ENCODE measurements at regions not wholly inside any gene's neighbourhood (a gene's known extent, or its start where the extent isn't known, plus 50 kb on each side); places are given as distances from the start of the nearest gene placed in this dataset.
"Not testable (repeated sequence)": the region's sequence is repeated elsewhere in the genome, so short reads cannot be mapped to it uniquely, and the experiment has no call there.

DNA sequence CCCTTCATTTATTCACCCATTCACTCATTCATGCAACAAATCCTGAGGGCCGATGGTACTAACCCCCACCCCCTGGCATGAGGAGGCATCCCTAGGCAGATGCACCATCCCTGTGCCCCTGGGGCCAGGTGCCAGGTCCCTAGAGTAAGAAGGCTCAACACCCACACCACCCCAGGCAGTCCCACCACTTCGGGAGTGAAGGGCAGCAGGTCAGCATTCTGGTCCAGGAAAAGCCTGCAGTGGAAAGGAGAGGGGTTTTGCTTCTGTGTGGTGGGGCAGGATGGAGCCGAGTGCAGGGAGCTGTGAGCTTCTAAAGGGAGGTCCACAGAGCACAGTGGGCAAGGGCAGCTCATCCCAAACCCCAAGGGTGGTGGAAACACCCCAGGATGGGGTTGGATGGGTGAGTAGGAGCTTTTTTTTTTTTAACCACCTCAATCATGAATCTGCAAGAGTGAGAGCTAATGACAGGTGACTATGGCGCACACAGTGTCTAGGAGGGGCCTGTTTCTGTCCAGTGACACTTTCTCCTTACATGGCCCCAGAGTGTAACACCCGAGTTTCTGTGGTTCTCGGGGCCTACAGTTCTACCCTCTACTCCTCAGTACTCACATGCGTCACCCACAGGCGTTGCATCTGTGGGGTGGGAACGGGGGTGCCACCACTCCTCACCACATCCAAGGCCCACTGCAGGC, 414.3 kb downstream of the TMEM121 start:
- ATAC-seq (ENCODE audit: low read depth): no peak
- ChIA-PET CTCF (no interaction called here), POLR2A (interaction anchor here (1.3 to 1.7 kb wide), 2 partner anchors 9 to 79 kb away, joined by 5 to 18 read pairs; no protein-coding TSS in a partner anchor)
- Mint-ChIP-seq H3K9me3 (no peaks in the 10 kb centered on the region), H3K4me3 (no peak overlapping the region), H3K27me3 (no peaks in the 10 kb centered on the region), H3K36me3 (ENCODE audit: low read depth) (no peaks in the 10 kb centered on the region), H3K27ac (no peak overlapping the region), H3K4me1 (peaks cover 26% of the 10 kb centered on the region)
- TF ChIP-seq, protein P1, sequence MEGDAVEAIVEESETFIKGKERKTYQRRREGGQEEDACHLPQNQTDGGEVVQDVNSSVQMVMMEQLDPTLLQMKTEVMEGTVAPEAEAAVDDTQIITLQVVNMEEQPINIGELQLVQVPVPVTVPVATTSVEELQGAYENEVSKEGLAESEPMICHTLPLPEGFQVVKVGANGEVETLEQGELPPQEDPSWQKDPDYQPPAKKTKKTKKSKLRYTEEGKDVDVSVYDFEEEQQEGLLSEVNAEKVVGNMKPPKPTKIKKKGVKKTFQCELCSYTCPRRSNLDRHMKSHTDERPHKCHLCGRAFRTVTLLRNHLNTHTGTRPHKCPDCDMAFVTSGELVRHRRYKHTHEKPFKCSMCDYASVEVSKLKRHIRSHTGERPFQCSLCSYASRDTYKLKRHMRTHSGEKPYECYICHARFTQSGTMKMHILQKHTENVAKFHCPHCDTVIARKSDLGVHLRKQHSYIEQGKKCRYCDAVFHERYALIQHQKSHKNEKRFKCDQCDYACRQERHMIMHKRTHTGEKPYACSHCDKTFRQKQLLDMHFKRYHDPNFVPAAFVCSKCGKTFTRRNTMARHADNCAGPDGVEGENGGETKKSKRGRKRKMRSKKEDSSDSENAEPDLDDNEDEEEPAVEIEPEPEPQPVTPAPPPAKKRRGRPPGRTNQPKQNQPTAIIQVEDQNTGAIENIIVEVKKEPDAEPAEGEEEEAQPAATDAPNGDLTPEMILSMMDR (IDR thresholded peaks at IDR 0.05): no peak
- intact Hi-C loops (cut with micrococcal nuclease): loop anchor here (10.0 kb wide), 2 partner anchors 266 to 406 kb away; no protein-coding TSS in a partner anchor
- DNase-seq: no peak

DNA sequence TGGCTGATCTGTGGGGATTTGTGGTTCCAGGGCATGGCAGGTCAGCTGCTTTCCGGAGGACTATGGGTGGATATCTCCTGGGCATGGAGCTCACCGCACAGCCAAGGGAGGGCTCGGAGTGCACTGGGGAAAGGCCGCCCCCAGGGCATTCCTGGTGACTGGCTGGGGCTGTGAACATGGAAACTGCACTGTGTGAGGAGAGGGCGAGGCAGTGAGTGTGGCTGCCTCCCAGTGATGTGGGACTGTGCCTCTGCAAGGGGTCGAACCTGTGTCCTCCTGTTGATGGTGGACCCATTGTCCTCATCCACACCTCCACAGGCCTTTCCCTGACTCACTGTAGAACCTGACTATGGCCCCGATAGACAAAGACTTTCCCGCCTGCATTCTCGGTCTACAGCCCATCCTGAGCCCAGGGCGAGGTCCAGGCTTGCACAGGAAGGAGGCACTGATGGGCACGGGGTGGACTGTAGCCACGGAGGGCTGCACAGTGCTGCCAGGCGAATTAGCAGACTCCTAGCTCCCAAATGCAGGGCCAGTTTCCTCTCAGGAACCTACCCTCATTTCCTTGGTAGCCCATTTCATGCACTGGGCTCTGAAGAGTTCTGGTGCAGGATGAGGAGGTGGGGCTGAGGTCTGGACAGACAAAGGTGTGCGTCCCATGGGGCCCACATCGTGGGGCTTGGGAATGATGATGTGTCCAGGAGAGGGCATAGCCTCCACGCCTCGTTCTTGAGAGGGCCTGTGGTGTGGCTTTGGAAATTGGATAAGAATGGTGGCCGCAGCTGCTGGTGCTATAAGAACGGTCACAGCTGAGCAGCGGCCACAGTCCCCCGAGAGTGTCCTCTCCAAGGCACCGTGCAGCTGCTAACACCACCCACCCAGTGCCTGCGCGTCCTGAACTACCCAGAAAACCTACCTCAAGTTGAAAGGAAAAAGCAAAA, 415.1 kb downstream of the TMEM121 start:
- Mint-ChIP-seq H3K36me3 (ENCODE audit: low read depth) (no peaks in the 10 kb centered on the region), H3K27ac (no peak overlapping the region), H3K4me1 (peaks cover 28% of the 10 kb centered on the region), H3K27me3 (no peaks in the 10 kb centered on the region), H3K4me3 (no peak overlapping the region), H3K9me3 (no peaks in the 10 kb centered on the region)
- TF ChIP-seq, protein P1 (IDR thresholded peaks at IDR 0.05): no peak
- DNase-seq: no peak
- intact Hi-C loops (cut with micrococcal nuclease): loop anchor here (10.0 kb wide), 2 partner anchors 267 to 407 kb away; no protein-coding TSS in a partner anchor
- no peak for ATAC-seq (ENCODE audit: low read depth)
- ChIA-PET POLR2A (interaction anchor here (1.1 to 1.7 kb wide), 3 partner anchors 9 to 79 kb away, joined by 3 to 18 read pairs (median 5); no protein-coding TSS in a partner anchor), CTCF (no interaction called here)

DNA sequence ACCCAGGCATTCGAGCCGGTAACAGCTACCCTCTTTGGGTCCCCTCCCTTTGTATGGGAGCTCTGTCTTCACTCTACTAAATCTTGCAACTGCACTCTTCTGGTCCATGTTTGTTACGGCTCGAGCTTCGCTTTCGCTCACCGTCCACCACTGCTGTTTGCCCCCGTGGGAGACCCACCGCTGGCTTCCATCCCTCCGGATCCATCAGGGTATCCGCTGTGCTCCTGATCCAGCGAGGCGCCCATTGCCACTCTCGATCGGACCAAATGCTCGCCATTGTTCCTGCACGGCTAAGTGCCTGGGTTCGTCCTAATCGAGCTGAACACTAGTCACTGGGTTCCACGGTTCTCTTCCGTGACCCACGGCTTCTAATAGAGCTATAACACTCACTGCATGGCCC, 416.3 kb downstream of the TMEM121 start:
- H3K9me3 Mint-ChIP-seq; DNase-seq; H3K27ac Mint-ChIP-seq; H3K36me3 Mint-ChIP-seq (ENCODE audit: low read depth); ATAC-seq (ENCODE audit: low read depth); CTCF ChIA-PET; H3K4me3 Mint-ChIP-seq; H3K27me3 Mint-ChIP-seq: not testable (repeated sequence)
- POLR2A ChIA-PET: interaction anchor here (1.1 kb wide), 1 partner anchor 10 kb away, joined by 3 read pairs; no protein-coding TSS in a partner anchor
- peaks cover 28% of the 10 kb centered on the region for H3K4me1 Mint-ChIP-seq
- intact Hi-C loops (cut with micrococcal nuclease): loop anchor here (10.0 kb wide), 2 partner anchors 268 to 408 kb away; no protein-coding TSS in a partner anchor

DNA sequence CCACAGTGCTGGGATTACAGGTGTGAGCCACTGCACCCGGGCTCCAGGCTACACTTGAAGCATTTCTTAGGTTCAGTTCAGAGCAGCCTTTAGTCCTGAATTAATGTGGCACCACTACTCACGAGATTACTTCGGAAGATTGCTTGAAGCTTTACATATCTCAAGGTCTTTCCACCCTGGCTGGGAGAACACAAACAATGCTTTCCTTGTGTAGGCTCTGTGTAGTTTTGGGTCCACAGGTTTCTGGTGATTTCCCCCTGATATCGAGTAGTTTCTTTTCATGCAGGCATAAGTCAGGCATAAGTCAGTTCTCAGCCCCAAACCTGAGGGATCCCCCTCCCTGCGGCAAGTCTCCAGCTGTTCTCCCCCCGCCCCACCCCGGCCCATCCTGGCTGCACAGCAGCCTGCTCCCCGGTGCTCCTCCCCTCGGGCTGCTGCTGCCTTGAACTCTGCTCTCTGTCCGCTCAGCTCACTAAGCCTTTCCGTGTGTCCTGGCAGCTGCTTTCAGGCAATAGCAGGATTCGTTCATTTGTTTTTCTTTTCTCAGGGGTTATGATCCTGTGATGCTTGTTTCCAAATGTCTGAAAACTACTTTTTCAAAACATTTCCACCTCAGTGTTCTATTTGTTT, 417.7 kb downstream of the TMEM121 start:
- no peaks in the 10 kb centered on the region for H3K27me3 Mint-ChIP-seq
- TF ChIP-seq, protein P1 (IDR thresholded peaks at IDR 0.05): no peak
- CTCF ChIA-PET: interaction anchor here (0.7 to 1.2 kb wide), 4 partner anchors 11 to 395 kb away, joined by 3 to 4 read pairs (median 3); no protein-coding TSS in a partner anchor
- H3K36me3 Mint-ChIP-seq (ENCODE audit: low read depth): no peaks in the 10 kb centered on the region
- H3K4me3 Mint-ChIP-seq: no peak overlapping the region
- POLR2A ChIA-PET: interaction anchor here (0.6 to 1.5 kb wide), 4 partner anchors 52 to 393 kb away, joined by 3 to 9 read pairs (median 8); no protein-coding TSS in a partner anchor
- intact Hi-C loops (cut with micrococcal nuclease): loop anchor here (10.0 kb wide), 2 partner anchors 269 to 409 kb away; no protein-coding TSS in a partner anchor
- no peaks in the 10 kb centered on the region for H3K9me3 Mint-ChIP-seq
- peaks cover 38% of the 10 kb centered on the region for H3K4me1 Mint-ChIP-seq
- H3K27ac Mint-ChIP-seq: peak overlapping the region; percentile 24
- no peak for ATAC-seq (ENCODE audit: low read depth)
- DNase-seq: no peak
